CD14-positive monocyte (primary cell): ENCODE measurements at regions not wholly inside any gene's neighbourhood (a gene's known extent, or its start where the extent isn't known, plus 50 kb on each side); places are given as distances from the start of the nearest gene placed in this dataset.

ENCODE experiments used
- DNase-seq, 3 donors: peaks; one replicate each; pipeline ENCODE4 v3.0.0-alpha.2; 2011 to 2022
- H2AFZ ChIP-seq: 2 replicates; pipeline ENCODE4 v1.6.0; 2012; ENCODE audit warnings: mild to moderate bottlenecking, low read depth, low read length, inconsistent platforms; ENCODE audit not compliant: insufficient read depth, poor library complexity, severe bottlenecking
- H3K27ac ChIP-seq, 2 donors: 1 replicate in 1 of 2; 2 replicates in 1 of 2; pipeline ENCODE4 v1.5.1; 2012 to 2013; ENCODE audit warnings: low read length in 2 of 2, control low read depth in 1 of 2, inconsistent platforms in 1 of 2, low read depth in 1 of 2, mild to moderate bottlenecking in 1 of 2
- H3K27me3 ChIP-seq, 2 donors: one replicate each; pipeline versions ENCODE4 v1.6.0 to v1.6.1; 2011 to 2013; ENCODE audit warnings: low read length in 2 of 2; ENCODE audit not compliant: control insufficient read depth in 2 of 2, insufficient read depth in 2 of 2
- H3K36me3 ChIP-seq, 2 donors: replicated peaks in 1 of 2; 1 replicate in 1 of 2; 2 replicates in 1 of 2; pipeline versions ENCODE4 v1.5.1 to v1.6.1; 2012 to 2013; ENCODE audit warnings: low read length in 2 of 2, control low read depth in 1 of 2, inconsistent platforms in 1 of 2, mild to moderate bottlenecking in 1 of 2; ENCODE audit not compliant: insufficient read depth in 2 of 2, control insufficient read depth in 1 of 2
- H3K4me1 ChIP-seq, 2 donors: 1 replicate in 1 of 2; 2 replicates in 1 of 2; pipeline versions ENCODE4 v1.5.1 to v1.6.1; 2012 to 2013; ENCODE audit warnings: low read length in 2 of 2, control low read depth in 1 of 2, inconsistent platforms in 1 of 2, mild to moderate bottlenecking in 1 of 2, moderate library complexity in 1 of 2; ENCODE audit not compliant: insufficient read depth in 2 of 2, control insufficient read depth in 1 of 2
- H3K4me2 ChIP-seq: replicated peaks from 2 replicates; pipeline ENCODE3; 2012; ENCODE audit warnings: low read length, moderate library complexity, mild to moderate bottlenecking; ENCODE audit not compliant: poor library complexity, severe bottlenecking; ENCODE audit errors: extremely low read depth
- H3K4me3 ChIP-seq, 3 experiments: fragments of 200-600 bp in 1 of 3; sonication (generic) in 1 of 3; replicated peaks in 1 of 3; 1 replicate in 2 of 3; 2 replicates in 1 of 3; pipeline ENCODE4 v1.5.1; 2011 to 2013; ENCODE audit warnings: low read length in 3 of 3, mild to moderate bottlenecking in 3 of 3, control low read depth in 2 of 3, low read depth in 2 of 3, inconsistent platforms in 1 of 3, moderate library complexity in 1 of 3
- H3K79me2 ChIP-seq: 2 replicates; pipeline ENCODE4 v1.6.0; 2012; ENCODE audit warnings: mild to moderate bottlenecking, control low read depth, inconsistent platforms, low read length, moderate library complexity; ENCODE audit not compliant: insufficient read depth
- H3K9ac ChIP-seq: 2 replicates; pipeline ENCODE4 v1.6.0; 2017; ENCODE audit warnings: low read length, mild to moderate bottlenecking; ENCODE audit not compliant: insufficient read depth, poor library complexity, severe bottlenecking
- H3K9me3 ChIP-seq, 2 donors: replicated peaks in 1 of 2; 1 replicate in 1 of 2; 2 replicates in 1 of 2; pipeline versions ENCODE4 v1.5.1 to v1.6.1; 2012 to 2013; ENCODE audit warnings: low read length in 2 of 2, control low read depth in 1 of 2; ENCODE audit not compliant: control insufficient read depth in 1 of 2, insufficient read depth in 1 of 2
- H4K20me1 ChIP-seq: 2 replicates; pipeline ENCODE4 v1.6.0; 2012; ENCODE audit warnings: mild to moderate bottlenecking, low read length, control low read depth, moderate library complexity; ENCODE audit not compliant: insufficient read depth
- H3K27ac Mint-ChIP-seq, 7 donors: one replicate each; pipeline ENCODE4 v1.8.0; 2020; ENCODE audit warnings: mild to moderate bottlenecking in 7 of 7, mixed read lengths in 7 of 7, moderate library complexity in 6 of 7, inconsistent platforms in 2 of 7
- H3K27me3 Mint-ChIP-seq, 3 donors: one replicate each; pipeline ENCODE4 v1.8.0; 2021 to 2022; ENCODE audit warnings: low read depth in 3 of 3, mild to moderate bottlenecking in 3 of 3, mixed read lengths in 3 of 3, moderate library complexity in 3 of 3, inconsistent platforms in 1 of 3
- H3K36me3 Mint-ChIP-seq, 2 donors: one replicate each; pipeline ENCODE4 v1.8.0; 2020; ENCODE audit warnings: mixed read lengths in 2 of 2, inconsistent platforms in 1 of 2, mild to moderate bottlenecking in 1 of 2
- H3K4me1 Mint-ChIP-seq: one replicate; pipeline ENCODE4 v1.8.0; 2020; ENCODE audit warnings: mild to moderate bottlenecking, mixed read lengths
- H3K4me3 Mint-ChIP-seq, 2 donors: one replicate each; pipeline ENCODE4 v1.8.0; 2020; ENCODE audit warnings: mild to moderate bottlenecking in 2 of 2, mixed read lengths in 2 of 2, moderate library complexity in 1 of 2
- H3K9me3 Mint-ChIP-seq, 7 donors: one replicate each; pipeline ENCODE4 v1.8.0; 2020 to 2022; ENCODE audit warnings: mixed read lengths in 7 of 7, mild to moderate bottlenecking in 6 of 7, moderate library complexity in 6 of 7, inconsistent platforms in 2 of 7
- CTCF ChIP-seq: fragments of 200-600 bp; IDR thresholded peaks from one replicate; pipeline ENCODE4 v1.8.0; 2022; ENCODE audit warnings: antibody characterized with exemption, mild to moderate bottlenecking
- WGBS: methylation state at CpG from one replicate; pipeline ENCODE4 v1.1.5; 2013; ENCODE audit warnings: missing lambda C conversion rate; ENCODE audit not compliant: insufficient coverage; 5-methylcytosine and 5-hydroxymethylcytosine counted together
- intact Hi-C, 2 donors: fragments of 100-400 bp; cut with micrococcal nuclease; formaldehyde crosslinking; loops; one replicate each; pipeline versions ENCODE4 v1.15.0 to v1.15.1; 2023

GRCh38 chr18:42617221-42617620 is 498.3 kb downstream of the RIT2 start:
- Histone ChIP-seq H3K4me2 (no peak overlapping the region), H3K27ac (no peak overlapping the region), H3K27me3 (no peaks in the 10 kb centered on the region), H3K36me3 (no peaks in the 10 kb centered on the region), H3K9ac (no peak overlapping the region), H2AFZ (no peak overlapping the region), H3K4me3 (no peak overlapping the region), H4K20me1 (no peaks in the 10 kb centered on the region), H3K79me2 (no peaks in the 10 kb centered on the region), H3K4me1 (no peaks in the 10 kb centered on the region), H3K9me3 (peaks cover 0 to 5% of the 10 kb centered on the region in 2 donors)
- Mint-ChIP-seq H3K27me3 (no peaks in the 10 kb centered on the region), H3K4me1 (peaks cover 7% of the 10 kb centered on the region), H3K27ac (no peak overlapping the region), H3K9me3 (peaks cover 0 to 6% (median 2%) of the 10 kb centered on the region in 7 donors), H3K36me3 (no peaks in the 10 kb centered on the region), H3K4me3 (no peak overlapping the region)
- intact Hi-C loops = no loop called here
- no peak for TF ChIP-seq CTCF
- 100% methylated on average over 1 of the region's 3 CpGs for WGBS
- no peak for DNase-seq

- no peak overlapping the region for H2AFZ ChIP-seq
- no peaks in the 10 kb centered on the region for H3K79me2 ChIP-seq
- Mint-ChIP-seq H3K27ac (no peak overlapping the region), H3K4me1 (peaks cover 7% of the 10 kb centered on the region), H3K36me3 (no peaks in the 10 kb centered on the region), H3K27me3 (no peaks in the 10 kb centered on the region), H3K9me3 (peaks cover 0 to 6% (median 2%) of the 10 kb centered on the region in 7 donors), H3K4me3 (no peak overlapping the region)
- no peaks in the 10 kb centered on the region for H3K36me3 ChIP-seq
- H3K27me3 ChIP-seq = no peaks in the 10 kb centered on the region
- no peak overlapping the region for H3K27ac ChIP-seq
- no peak overlapping the region for H3K9ac ChIP-seq
- intact Hi-C loops = no loop called here
- DNase-seq = no peak
- no peak for TF ChIP-seq CTCF
- H3K4me1 ChIP-seq = no peaks in the 10 kb centered on the region
- no peak overlapping the region for H3K4me2 ChIP-seq
- no peak overlapping the region for H3K4me3 ChIP-seq
- H4K20me1 ChIP-seq = no peaks in the 10 kb centered on the region
- H3K9me3 ChIP-seq = no peaks in the 10 kb centered on the region
- no CpG with 5 or more reads among the region's 1 CpG for WGBS
Measured at GRCh38 chr18:42619771-42620170, 495.7 kb downstream of the RIT2 start.
